Neuronal stem cell (in vitro differentiated cells): ENCODE measurements at regions not wholly inside any gene's neighbourhood (a gene's known extent, or its start where the extent isn't known, plus 50 kb on each side); places are given as distances from the start of the nearest gene placed in this dataset.

Experiments used
- DNase-seq: peaks from one replicate; pipeline ENCODE4 v3.0.0-alpha.2; 2013; ENCODE audit warnings: low spot score
- H2AFZ ChIP-seq: one replicate; pipeline ENCODE4 v1.6.1; 2013; ENCODE audit warnings: mild to moderate bottlenecking, low read length, inconsistent platforms
- H2AK5ac ChIP-seq: 2 replicates; pipeline ENCODE4 v1.6.1; 2013; ENCODE audit warnings: low read depth, mild to moderate bottlenecking, inconsistent platforms, low read length, moderate library complexity, mixed read lengths
- H2BK120ac ChIP-seq: 2 replicates; pipeline ENCODE4 v1.6.1; 2013; ENCODE audit warnings: low read depth, mild to moderate bottlenecking, inconsistent platforms, low read length, moderate library complexity, mixed read lengths
- H2BK12ac ChIP-seq: one replicate; pipeline ENCODE4 v1.6.1; 2013; ENCODE audit warnings: low read length, inconsistent platforms
- H2BK15ac ChIP-seq: 2 replicates; pipeline ENCODE4 v1.6.1; 2013; ENCODE audit warnings: mild to moderate bottlenecking, low read length, inconsistent platforms, mixed read lengths
- H2BK5ac ChIP-seq: one replicate; pipeline ENCODE4 v1.6.1; 2013; ENCODE audit warnings: inconsistent platforms, mild to moderate bottlenecking, low read length, moderate library complexity
- H3K14ac ChIP-seq: one replicate; pipeline ENCODE4 v1.6.1; 2013; ENCODE audit warnings: low read length, inconsistent platforms
- H3K18ac ChIP-seq: 2 replicates; pipeline ENCODE4 v1.6.1; 2013; ENCODE audit warnings: low read length, inconsistent platforms
- H3K23ac ChIP-seq: 2 replicates; pipeline ENCODE4 v1.6.1; 2013; ENCODE audit warnings: low read depth, mild to moderate bottlenecking, mixed read lengths, low read length, inconsistent platforms; ENCODE audit not compliant: poor library complexity
- H3K27ac ChIP-seq: replicated peaks from 3 replicates; pipeline ENCODE4 v1.5.1; 2013; ENCODE audit warnings: low read length, inconsistent platforms
- H3K27me3 ChIP-seq, 3 experiments: 2 replicates each; pipeline ENCODE4 v1.6.1; 2013; ENCODE audit warnings: low read length in 3 of 3, mild to moderate bottlenecking in 2 of 3, inconsistent platforms in 1 of 3, low read depth in 1 of 3, mixed read lengths in 1 of 3, moderate library complexity in 1 of 3; ENCODE audit not compliant: control insufficient read depth in 3 of 3, insufficient read depth in 3 of 3
- H3K36me3 ChIP-seq, 2 donors: replicated peaks in 1 of 2; 2 replicates each; pipeline ENCODE4 v1.6.1; 2013; ENCODE audit warnings: low read length in 2 of 2; ENCODE audit not compliant: control insufficient read depth in 2 of 2, insufficient read depth in 2 of 2
- H3K4ac ChIP-seq: 2 replicates; pipeline ENCODE4 v1.6.1; 2013; ENCODE audit warnings: inconsistent platforms, mild to moderate bottlenecking, low read length, moderate library complexity
- H3K4me1 ChIP-seq, 2 donors: 1 replicate in 1 of 2; 2 replicates in 1 of 2; pipeline ENCODE4 v1.6.1; 2013; ENCODE audit warnings: low read length in 2 of 2, low read depth in 1 of 2; ENCODE audit not compliant: control insufficient read depth in 2 of 2, insufficient read depth in 1 of 2
- H3K4me2 ChIP-seq: one replicate; pipeline ENCODE4 v1.6.1; 2013; ENCODE audit warnings: mild to moderate bottlenecking, low read length, inconsistent platforms; ENCODE audit not compliant: insufficient read depth, poor library complexity, severe bottlenecking
- H3K4me3 ChIP-seq, 2 donors: 2 replicates each; pipeline ENCODE4 v1.5.1; 2013; ENCODE audit warnings: low read length in 2 of 2, mild to moderate bottlenecking in 2 of 2, inconsistent platforms in 1 of 2, moderate library complexity in 1 of 2
- H3K79me1 ChIP-seq: one replicate; pipeline ENCODE4 v1.6.1; 2013; ENCODE audit warnings: low read depth, mild to moderate bottlenecking, inconsistent platforms, low read length, moderate library complexity
- H3K9ac ChIP-seq: one replicate; pipeline ENCODE4 v1.6.1; 2013; ENCODE audit warnings: mild to moderate bottlenecking, low read depth, low read length, inconsistent platforms; ENCODE audit not compliant: poor library complexity
- H3K9me3 ChIP-seq, 2 donors: replicated peaks in 1 of 2; 2 replicates each; pipeline versions ENCODE3 to v1.6.1; 2013; ENCODE audit warnings: low read length in 2 of 2, mild to moderate bottlenecking in 2 of 2, inconsistent platforms in 1 of 2, low read depth in 1 of 2, mixed read lengths in 1 of 2, moderate library complexity in 1 of 2; ENCODE audit not compliant: control insufficient read depth in 2 of 2, insufficient read depth in 1 of 2
- H4K8ac ChIP-seq: one replicate; pipeline ENCODE4 v1.6.1; 2013; ENCODE audit warnings: low read depth, mild to moderate bottlenecking, inconsistent platforms, low read length, moderate library complexity
- H4K91ac ChIP-seq: one replicate; pipeline ENCODE4 v1.6.1; 2013; ENCODE audit warnings: low read length, low read depth, mild to moderate bottlenecking, inconsistent platforms; ENCODE audit not compliant: poor library complexity
- WGBS, 2 donors: extraction: QIAGEN DNeasy Blood & Tissue Kit; methylation state at CpG; one replicate each; pipeline ENCODE4 v1.1.7; 2013; ENCODE audit warnings: missing lambda C conversion rate in 2 of 2, mixed read lengths in 1 of 2; ENCODE audit not compliant: insufficient read length in 2 of 2, insufficient replicate concordance in 1 of 2; ENCODE audit errors: extremely low coverage in 2 of 2; 5-methylcytosine and 5-hydroxymethylcytosine counted together

DNA sequence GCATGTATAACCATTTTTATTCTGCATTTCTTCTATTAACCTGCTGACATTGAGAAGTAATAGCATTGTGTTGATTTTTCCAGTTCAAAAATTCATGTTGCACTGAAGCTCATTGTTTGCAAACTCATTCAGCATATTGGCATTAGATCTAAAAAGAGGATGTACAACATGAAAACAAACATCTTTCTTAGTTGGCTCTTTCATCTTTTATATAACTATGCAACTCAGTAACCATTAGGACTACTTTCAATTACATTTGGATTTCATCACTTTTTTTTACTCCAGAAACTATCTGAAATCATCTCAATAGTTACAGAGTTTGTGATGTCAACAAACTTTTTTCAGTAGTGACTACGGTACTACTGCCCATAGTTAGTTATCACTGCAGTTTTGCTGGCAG lies 346.0 kb upstream of the EPHA5 start:
- Histone ChIP-seq H4K8ac (no peak overlapping the region), H3K9ac (no peak overlapping the region), H3K4me2 (no peak overlapping the region), H2BK5ac (no peak overlapping the region), H3K27me3 (no peaks in the 10 kb centered on the region), H3K14ac (no peak overlapping the region), H3K4me1 (peaks cover 0 to 10% of the 10 kb centered on the region in 2 donors), H3K27ac (no peak overlapping the region), H3K23ac (no peak overlapping the region), H4K91ac (no peak overlapping the region), H2BK15ac (no peak overlapping the region), H2AK5ac (no peak overlapping the region), H2AFZ (no peak overlapping the region), H3K4ac (no peak overlapping the region), H3K36me3 (no peaks in the 10 kb centered on the region), H3K79me1 (no peaks in the 10 kb centered on the region), H3K4me3 (no peak overlapping the region), H3K9me3 (no peaks in the 10 kb centered on the region), H3K18ac (no peak overlapping the region), H2BK12ac (no peak overlapping the region), H2BK120ac (no peak overlapping the region)
- DNase-seq, result no peak
- WGBS, 2 donors, result no CpG with 5 or more reads among the region's 1 CpG

DNA sequence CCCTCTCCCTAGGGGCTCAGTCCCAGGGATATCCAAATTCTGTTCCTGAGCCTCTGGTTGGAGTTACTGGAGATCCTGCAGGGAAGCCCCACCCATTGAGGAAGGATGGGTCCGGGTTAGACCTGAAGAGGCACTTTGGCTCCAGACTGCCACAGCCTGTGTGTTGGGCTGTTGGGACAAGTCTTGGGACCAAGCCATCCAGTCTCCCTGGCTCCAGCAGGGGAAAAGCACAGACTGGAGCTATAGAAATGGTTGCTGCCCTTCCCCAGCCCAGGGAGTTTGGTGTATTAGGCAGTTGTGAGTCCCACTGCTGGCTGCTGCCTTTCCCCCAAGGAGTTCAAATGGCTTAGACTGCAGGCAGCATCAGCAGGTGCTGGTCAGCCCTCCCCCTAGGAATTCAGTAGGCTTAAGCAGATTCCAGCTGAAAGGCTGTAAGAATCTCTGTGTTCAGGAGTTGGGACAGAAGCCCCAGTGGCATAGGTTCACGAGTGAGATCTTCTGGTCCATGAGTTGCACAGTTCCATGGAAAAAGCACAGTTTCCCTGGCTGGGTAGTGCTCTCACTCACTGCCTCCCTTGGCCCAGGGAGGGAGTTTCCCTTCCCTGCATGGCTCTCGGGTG lies 344.0 kb upstream of the EPHA5 start:
- Histone ChIP-seq H3K36me3 (no peaks in the 10 kb centered on the region), H3K9ac (no peak overlapping the region), H2BK120ac (peak overlapping the region; percentile 64), H2BK12ac (no peak overlapping the region), H3K9me3 (no peaks in the 10 kb centered on the region), H3K27ac (peak overlapping the region; percentile 82), H3K4me1 (peaks cover 0 to 10% of the 10 kb centered on the region in 2 donors), H2BK5ac (peak overlapping the region; percentile 78), H4K91ac (peak overlapping the region; percentile 56), H4K8ac (no peak overlapping the region), H3K14ac (no peak overlapping the region), H2AK5ac (no peak overlapping the region), H2BK15ac (peak overlapping the region; percentile 6), H3K4me3 (no peak overlapping the region), H3K27me3 (no peaks in the 10 kb centered on the region), H3K79me1 (no peaks in the 10 kb centered on the region), H2AFZ (no peak overlapping the region), H3K4me2 (no peak overlapping the region), H3K23ac (no peak overlapping the region), H3K4ac (peak overlapping the region; percentile 37), H3K18ac (peak overlapping the region; percentile 83)
- WGBS, 2 donors, result no CpG with 5 or more reads among the region's 3 CpGs
- peak; percentile 56 for DNase-seq

DNA sequence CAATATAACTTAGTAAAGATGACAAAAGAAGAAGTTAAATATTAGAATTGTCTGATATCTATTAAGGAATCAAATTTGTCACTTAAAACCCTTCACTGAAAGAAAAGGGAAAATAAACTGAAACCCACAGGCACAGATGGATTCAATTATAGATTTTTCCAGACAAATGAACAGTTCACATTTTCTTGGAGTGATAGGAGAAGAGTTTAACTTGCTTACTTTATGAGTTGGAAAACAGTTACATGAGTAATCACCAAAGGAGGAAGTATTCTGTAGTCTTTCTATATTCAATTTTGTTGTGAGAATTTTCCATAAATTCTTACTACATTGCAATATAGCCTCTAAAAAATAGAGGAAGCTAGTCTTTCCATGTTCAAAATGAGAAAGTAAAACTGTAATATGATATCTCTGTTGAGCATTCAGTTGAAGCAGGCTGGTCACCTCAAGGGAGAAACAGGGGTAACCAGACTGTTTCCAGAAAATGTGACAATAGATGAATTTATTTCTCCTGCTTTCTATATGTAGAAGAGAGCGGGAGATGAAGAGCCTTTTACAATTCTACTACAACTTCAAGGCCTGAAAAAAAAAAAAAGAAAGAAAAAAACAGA lies 330.3 kb upstream of the EPHA5 start:
- Histone ChIP-seq H3K4ac (no peak overlapping the region), H3K9ac (no peak overlapping the region), H2BK15ac (no peak overlapping the region), H2AK5ac (no peak overlapping the region), H3K27ac (no peak overlapping the region), H3K14ac (no peak overlapping the region), H2BK12ac (no peak overlapping the region), H3K9me3 (no peaks in the 10 kb centered on the region), H4K8ac (no peak overlapping the region), H4K91ac (no peak overlapping the region), H2AFZ (peak overlapping the region; percentile 67), H3K18ac (no peak overlapping the region), H2BK120ac (no peak overlapping the region), H3K79me1 (no peaks in the 10 kb centered on the region), H3K23ac (no peak overlapping the region), H3K4me1 (no peaks in the 10 kb centered on the region), H2BK5ac (no peak overlapping the region), H3K36me3 (no peaks in the 10 kb centered on the region), H3K27me3 (no peaks in the 10 kb centered on the region), H3K4me2 (no peak overlapping the region), H3K4me3 (no peak overlapping the region)
- no CpG with 5 or more reads among the region's 1 CpG for WGBS, 2 donors
- DNase-seq, result no peak

DNA sequence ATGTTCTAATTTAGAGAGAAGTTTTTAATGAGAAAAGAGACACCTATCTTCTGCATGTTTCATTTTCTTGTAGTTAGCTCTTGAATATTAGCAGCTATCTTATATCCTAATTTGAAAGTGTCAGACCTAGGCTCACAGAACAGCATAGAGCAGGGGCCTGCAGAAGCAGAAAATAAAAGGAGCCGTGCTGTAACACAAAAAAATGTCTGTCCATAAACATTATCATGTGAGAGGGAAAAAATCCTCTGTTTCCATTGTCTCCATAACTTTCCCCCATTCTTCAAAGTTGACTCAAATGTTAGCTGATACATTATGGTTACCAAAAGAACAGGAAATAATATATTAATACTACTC lies 329.2 kb upstream of the EPHA5 start:
- Histone ChIP-seq H3K9me3 (no peaks in the 10 kb centered on the region), H3K4ac (no peak overlapping the region), H3K23ac (no peak overlapping the region), H2AK5ac (no peak overlapping the region), H2BK12ac (no peak overlapping the region), H3K4me2 (no peak overlapping the region), H4K8ac (no peak overlapping the region), H2AFZ (peak overlapping the region; percentile 79), H3K4me3 (peak overlapping the region in 1 of 2 donors; percentile 45), H3K14ac (no peak overlapping the region), H4K91ac (no peak overlapping the region), H2BK120ac (no peak overlapping the region), H3K4me1 (no peaks in the 10 kb centered on the region), H3K27ac (no peak overlapping the region), H3K9ac (no peak overlapping the region), H3K79me1 (no peaks in the 10 kb centered on the region), H3K36me3 (no peaks in the 10 kb centered on the region), H2BK15ac (no peak overlapping the region), H3K27me3 (no peaks in the 10 kb centered on the region), H2BK5ac (no peak overlapping the region), H3K18ac (no peak overlapping the region)
- WGBS, 2 donors, result no CpG with 5 or more reads among the region's 1 CpG
- no peak for DNase-seq
